Body of pancreas (tissue), 4 donors: ENCODE measurements at regions not wholly inside any gene's neighbourhood (a gene's known extent, or its start where the extent isn't known, plus 50 kb on each side); places are given as distances from the start of the nearest gene placed in this dataset.

ENCODE experiments used
- ATAC-seq: fragments of 150-250 bp; one replicate; pipeline ENCODE4 v1.9.1; 2016
- DNase-seq, 4 donors: peaks; one replicate each; pipeline ENCODE4 v3.0.0-alpha.2; 2019
- H3K27ac ChIP-seq, 4 donors: fragments of 200-600 bp; sonication (generic); 1 replicate in 3 of 4; 2 replicates in 1 of 4; pipeline versions ENCODE4 v1.5.1 to v1.6.1; 2016 to 2019; ENCODE audit warnings: mild to moderate bottlenecking in 1 of 4, mixed read lengths in 1 of 4, moderate library complexity in 1 of 4
- H3K27me3 ChIP-seq, 2 donors: fragments of 200-600 bp; sonication (generic); one replicate each; pipeline ENCODE4 v1.6.0; 2016; ENCODE audit warnings: mild to moderate bottlenecking in 1 of 2
- H3K36me3 ChIP-seq, 2 donors: fragments of 200-600 bp; sonication (generic); replicated peaks in 1 of 2; 2 replicates each; pipeline ENCODE4 v1.5.1; 2016; ENCODE audit warnings: low read depth in 2 of 2; ENCODE audit not compliant: insufficient read depth in 1 of 2
- H3K4me1 ChIP-seq: fragments of 200-600 bp; sonication (generic); one replicate; pipeline ENCODE4 v1.6.0; 2016
- H3K4me3 ChIP-seq, 2 donors: fragments of 200-600 bp; sonication (generic); 1 replicate in 1 of 2; 2 replicates in 1 of 2; pipeline ENCODE4 v1.5.1; 2016 to 2019
- H3K9me3 ChIP-seq, 3 donors: fragments of 200-600 bp; sonication (generic); 1 replicate in 2 of 3; 2 replicates in 1 of 3; pipeline ENCODE4 v1.5.1; 2016
- POLR2A ChIP-seq, 3 donors: fragments of 450-650 bp; IDR thresholded peaks; one replicate each; pipeline ENCODE4 v1.6.1; 2016; ENCODE audit warnings: antibody characterized with exemption in 3 of 3, mild to moderate bottlenecking in 2 of 3
- WGBS, 2 donors: methylation state at CpG; one replicate each; pipeline ENCODE4 v1.1.5; 2017; 5-methylcytosine and 5-hydroxymethylcytosine counted together
- intact Hi-C: fragments of 100-400 bp; cut with DNase I; formaldehyde crosslinking; loops from one replicate; pipeline ENCODE4 v1.15.1; 2023
- TF ChIP-seq, protein P1 (sequence below), 7 experiments: fragments of 450-650 bp in 4 of 7; fragments of 200-600 bp in 3 of 7; sonication (generic) in 3 of 7; IDR thresholded peaks; one replicate each; pipeline ENCODE4 v1.5.1; 2016 to 2019; ENCODE audit warnings: antibody characterized with exemption in 7 of 7

DNA sequence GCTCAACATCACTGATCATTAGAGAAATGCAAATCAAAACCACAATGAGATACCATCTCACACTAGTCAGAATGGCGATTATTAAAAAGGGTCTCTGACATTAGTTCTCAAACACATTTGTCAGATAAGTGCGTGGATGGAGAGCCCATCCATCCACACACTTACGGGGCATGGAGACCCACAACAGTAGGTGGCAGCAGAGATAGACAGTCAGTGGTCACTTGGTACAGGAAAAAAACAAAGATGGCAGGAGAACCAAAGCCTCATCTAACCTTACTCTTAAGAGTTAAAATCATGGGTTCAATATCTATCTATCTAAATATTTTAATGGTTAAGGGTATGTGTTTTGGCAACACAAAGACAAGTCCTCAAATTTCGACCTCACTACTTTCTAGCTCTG is 1378.7 kb upstream of the C9orf72 start:
- Histone ChIP-seq H3K27ac (no peak overlapping the region), H3K4me3 (no peak overlapping the region), H3K9me3 (no peaks in the 10 kb centered on the region), H3K36me3 (no peaks in the 10 kb centered on the region), H3K4me1 (no peaks in the 10 kb centered on the region), H3K27me3 (no peaks in the 10 kb centered on the region)
- no peak for DNase-seq
- no peak for TF ChIP-seq POLR2A (IDR thresholded peaks at IDR 0.05)
- TF ChIP-seq, protein P1, sequence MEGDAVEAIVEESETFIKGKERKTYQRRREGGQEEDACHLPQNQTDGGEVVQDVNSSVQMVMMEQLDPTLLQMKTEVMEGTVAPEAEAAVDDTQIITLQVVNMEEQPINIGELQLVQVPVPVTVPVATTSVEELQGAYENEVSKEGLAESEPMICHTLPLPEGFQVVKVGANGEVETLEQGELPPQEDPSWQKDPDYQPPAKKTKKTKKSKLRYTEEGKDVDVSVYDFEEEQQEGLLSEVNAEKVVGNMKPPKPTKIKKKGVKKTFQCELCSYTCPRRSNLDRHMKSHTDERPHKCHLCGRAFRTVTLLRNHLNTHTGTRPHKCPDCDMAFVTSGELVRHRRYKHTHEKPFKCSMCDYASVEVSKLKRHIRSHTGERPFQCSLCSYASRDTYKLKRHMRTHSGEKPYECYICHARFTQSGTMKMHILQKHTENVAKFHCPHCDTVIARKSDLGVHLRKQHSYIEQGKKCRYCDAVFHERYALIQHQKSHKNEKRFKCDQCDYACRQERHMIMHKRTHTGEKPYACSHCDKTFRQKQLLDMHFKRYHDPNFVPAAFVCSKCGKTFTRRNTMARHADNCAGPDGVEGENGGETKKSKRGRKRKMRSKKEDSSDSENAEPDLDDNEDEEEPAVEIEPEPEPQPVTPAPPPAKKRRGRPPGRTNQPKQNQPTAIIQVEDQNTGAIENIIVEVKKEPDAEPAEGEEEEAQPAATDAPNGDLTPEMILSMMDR (IDR thresholded peaks at IDR 0.05): no peak
- 49 to 56% methylated on average over 4 of the region's 4 CpGs for WGBS, 2 donors
- no peak for ATAC-seq
- intact Hi-C loops: no loop called here

GRCh38 chr9:28956116-28956880 is 1383.0 kb upstream of the C9orf72 start:
- ATAC-seq: no peak

GRCh38 chr9:28960602-28961001 is 1387.3 kb upstream of the C9orf72 start:
- no peak for ATAC-seq
- no peak for DNase-seq
- Histone ChIP-seq H3K4me1 (no peaks in the 10 kb centered on the region), H3K4me3 (no peak overlapping the region), H3K27me3 (no peaks in the 10 kb centered on the region), H3K36me3 (no peaks in the 10 kb centered on the region), H3K9me3 (no peaks in the 10 kb centered on the region), H3K27ac (no peak overlapping the region)
- TF ChIP-seq POLR2A (IDR thresholded peaks at IDR 0.05): no peak
- TF ChIP-seq, protein P1 (IDR thresholded peaks at IDR 0.05): no peak
- intact Hi-C loops: no loop called here

More at GRCh38 chr9:28956116-28956880, 1383.0 kb upstream of the C9orf72 start:
- intact Hi-C loops: no loop called here
- Histone ChIP-seq H3K27me3 (no peaks in the 10 kb centered on the region), H3K4me1 (no peaks in the 10 kb centered on the region), H3K36me3 (no peaks in the 10 kb centered on the region), H3K4me3 (no peak overlapping the region), H3K9me3 (no peaks in the 10 kb centered on the region), H3K27ac (no peak overlapping the region)
- no peak for DNase-seq
- no peak for TF ChIP-seq POLR2A (IDR thresholded peaks at IDR 0.05)
- TF ChIP-seq, protein P1 (IDR thresholded peaks at IDR 0.05): no peak
- WGBS, 2 donors: 32 to 43% methylated on average over 3 of the region's 3 CpGs

- no peak for ATAC-seq
- H3K27me3 ChIP-seq: no peaks in the 10 kb centered on the region
- WGBS, 2 donors: 54 to 58% methylated on average over 3 of the region's 3 CpGs
- H3K27ac ChIP-seq: no peak overlapping the region
- no peak overlapping the region for H3K4me3 ChIP-seq
- DNase-seq: no peak
- TF ChIP-seq, protein P1 (IDR thresholded peaks at IDR 0.05): no peak
- H3K36me3 ChIP-seq: no peaks in the 10 kb centered on the region
- no peaks in the 10 kb centered on the region for H3K4me1 ChIP-seq
- intact Hi-C loops: no loop called here
- H3K9me3 ChIP-seq: no peaks in the 10 kb centered on the region
Measured at GRCh38 chr9:28961623-28962022, 1388.3 kb upstream of the C9orf72 start.

DNA sequence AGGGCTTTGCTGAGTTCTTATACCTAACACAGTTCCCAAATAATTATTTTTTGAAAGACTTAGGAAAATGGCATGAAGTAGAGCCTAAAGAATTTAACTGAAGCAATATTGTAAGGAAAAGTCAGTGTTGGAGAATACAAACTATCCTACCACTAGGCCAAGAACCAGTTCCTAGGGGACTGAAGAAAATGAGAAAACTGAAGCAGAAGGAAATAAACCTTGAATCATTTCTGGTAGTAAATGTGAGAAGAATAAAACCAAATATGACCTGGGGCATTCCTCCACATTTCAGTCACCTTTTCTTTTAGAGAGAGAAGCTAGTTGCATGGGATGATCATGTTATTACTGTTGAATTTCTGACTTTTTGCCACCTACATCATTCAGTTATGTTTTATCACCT is 1393.9 kb upstream of the C9orf72 start:
- ATAC-seq: no peak
- intact Hi-C loops: no loop called here
- no peaks in the 10 kb centered on the region for H3K9me3 ChIP-seq

More for the DNA sequence above, 1393.9 kb upstream of the C9orf72 start:
- no peaks in the 10 kb centered on the region for H3K27me3 ChIP-seq
- TF ChIP-seq, protein P1 (IDR thresholded peaks at IDR 0.05): no peak
- TF ChIP-seq POLR2A (IDR thresholded peaks at IDR 0.05): no peak
- H3K36me3 ChIP-seq: no peaks in the 10 kb centered on the region
- no peak overlapping the region for H3K27ac ChIP-seq
- no peaks in the 10 kb centered on the region for H3K4me1 ChIP-seq
- no peak for DNase-seq
- H3K4me3 ChIP-seq: no peak overlapping the region
